Caco-2 (cell line): ENCODE measurements at regions not wholly inside any gene's neighbourhood (a gene's known extent, or its start where the extent isn't known, plus 50 kb on each side); places are given as distances from the start of the nearest gene placed in this dataset.
"Not testable (repeated sequence)": the region's sequence is repeated elsewhere in the genome, so short reads cannot be mapped to it uniquely, and the experiment has no call there.

Experiments used
- BruUV-seq: library from RNA; stranded (reverse); fragments of 400-500 nt; replicated peaks from 2 replicates; lab custom pipeline; 2021; lab: Mats Ljungman, UMichigan
- CTCF ChIA-PET: fragments of 300-600 bp; sonication (Branson Sonifier 250); formaldehyde crosslinking; loops from one replicate; lab custom pipeline; 2022; ENCODE audit warnings: antibody characterized with exemption; lab: Charles Lee
- POLR2A ChIA-PET: fragments of 300-600 bp; sonication (Branson Sonifier 250); formaldehyde crosslinking; loops from one replicate; lab custom pipeline; 2022; ENCODE audit warnings: antibody characterized with exemption; lab: Charles Lee
- DNase-seq, 2 experiments: peaks; one replicate each; pipeline versions ENCODE4 v3.0.0 to v3.0.0-alpha.2; 2020 to 2022
- H3K27me3 ChIP-seq: replicated peaks from 2 replicates; pipeline ENCODE4 v1.6.0; 2011; ENCODE audit warnings: low read length; ENCODE audit not compliant: control insufficient read depth, insufficient read depth
- H3K36me3 ChIP-seq: 2 replicates; pipeline ENCODE4 v1.5.1; 2011; ENCODE audit warnings: low read length; ENCODE audit not compliant: control insufficient read depth, insufficient read depth
- H3K4me1 ChIP-seq: fragments of 250-450 bp; sonication (Bioruptor Pico); 2 replicates; pipeline ENCODE4 v1.5.1; 2020; ENCODE audit warnings: mild to moderate bottlenecking
- H3K4me3 ChIP-seq: 2 replicates; pipeline ENCODE4 v1.5.1; 2011; ENCODE audit warnings: low read depth, mild to moderate bottlenecking, control low read depth, low read length
- H3K9me3 ChIP-seq: fragments of 250-450 bp; sonication (Bioruptor Pico); 2 replicates; pipeline ENCODE4 v1.5.1; 2020; ENCODE audit warnings: mild to moderate bottlenecking, moderate library complexity
- H3K27ac Mint-ChIP-seq: one replicate; pipeline ENCODE4 v1.8.0; 2022; ENCODE audit warnings: mixed read lengths; ENCODE audit not compliant: unreplicated experiment
- H3K27me3 Mint-ChIP-seq: one replicate; pipeline ENCODE4 v1.8.0; 2022; ENCODE audit warnings: mixed read lengths; ENCODE audit not compliant: insufficient read depth, unreplicated experiment
- H3K36me3 Mint-ChIP-seq: one replicate; pipeline ENCODE4 v1.8.0; 2022; ENCODE audit warnings: mild to moderate bottlenecking, mixed read lengths; ENCODE audit not compliant: insufficient read depth, unreplicated experiment
- H3K4me1 Mint-ChIP-seq: one replicate; pipeline ENCODE4 v1.8.0; 2022; ENCODE audit warnings: low read depth, mixed read lengths; ENCODE audit not compliant: unreplicated experiment
- H3K4me3 Mint-ChIP-seq: one replicate; pipeline ENCODE4 v1.8.0; 2022; ENCODE audit warnings: mild to moderate bottlenecking, moderate library complexity, mixed read lengths; ENCODE audit not compliant: unreplicated experiment
- H3K9me3 Mint-ChIP-seq: one replicate; pipeline ENCODE4 v1.8.0; 2022; ENCODE audit warnings: mixed read lengths; ENCODE audit not compliant: unreplicated experiment
- CTCF ChIP-seq, 2 experiments: fragments of 200-600 bp in 1 of 2; IDR thresholded peaks; 1 replicate in 1 of 2; 2 replicates in 1 of 2; pipeline versions ENCODE4 v1.5.1 to v1.8.0; 2011 to 2022; ENCODE audit warnings: antibody characterized with exemption in 1 of 2, control low read depth in 1 of 2, inconsistent platforms in 1 of 2, low read depth in 1 of 2, low read length in 1 of 2, mild to moderate bottlenecking in 1 of 2, moderate library complexity in 1 of 2; ENCODE audit not compliant: insufficient read depth in 1 of 2, severe bottlenecking in 1 of 2, unreplicated experiment in 1 of 2
- intact Hi-C: fragments of 100-400 bp; cut with micrococcal nuclease; formaldehyde crosslinking; loops from one replicate; pipeline ENCODE4 v1.10.0; 2022; ENCODE audit not compliant: unreplicated experiment

- H3K27me3 Mint-ChIP-seq = peaks cover 5% of the 10 kb centered on the region
- H3K9me3 Mint-ChIP-seq = no peaks in the 10 kb centered on the region
- no peaks in the 10 kb centered on the region for H3K4me1 Mint-ChIP-seq
- ChIA-PET CTCF (no interaction called here), POLR2A (no interaction called here)
- Histone ChIP-seq H3K27me3 (no peaks in the 10 kb centered on the region), H3K36me3 (no peaks in the 10 kb centered on the region), H3K9me3 (no peaks in the 10 kb centered on the region; the same call in 1 of the 2 replicates), H3K4me1 (no peaks in the 10 kb centered on the region), H3K4me3 (no peak overlapping the region)
- no peak for DNase-seq
- intact Hi-C loops = no loop called here
- H3K27ac Mint-ChIP-seq = no peak overlapping the region
- no peak overlapping the region for H3K4me3 Mint-ChIP-seq
- no TSS peak for BruUV-seq
- no peak for TF ChIP-seq CTCF (IDR thresholded peaks at IDR 0.05; ENCODE audit: insufficient read depth in 1 of 2, low read depth in 1 of 2, low read length in 1 of 2, severe bottlenecking in 1 of 2, unreplicated experiment in 1 of 2)
- no peaks in the 10 kb centered on the region for H3K36me3 Mint-ChIP-seq
Measured at GRCh38 chr10:27312854-27313253, 72.3 kb upstream of the ACBD5 start.

- CTCF ChIA-PET, BruUV-seq, H3K36me3 ChIP-seq, H3K4me1 Mint-ChIP-seq, H3K9me3 ChIP-seq, intact Hi-C loops, H3K27me3 Mint-ChIP-seq, H3K27me3 ChIP-seq, H3K27ac Mint-ChIP-seq, H3K36me3 Mint-ChIP-seq, POLR2A ChIA-PET, H3K4me3 Mint-ChIP-seq, H3K4me3 ChIP-seq, H3K9me3 Mint-ChIP-seq, H3K4me1 ChIP-seq, DNase-seq: not testable (repeated sequence)
Measured at GRCh38 chr10:27311809-27312208, 71.2 kb upstream of the ACBD5 start.

DNA sequence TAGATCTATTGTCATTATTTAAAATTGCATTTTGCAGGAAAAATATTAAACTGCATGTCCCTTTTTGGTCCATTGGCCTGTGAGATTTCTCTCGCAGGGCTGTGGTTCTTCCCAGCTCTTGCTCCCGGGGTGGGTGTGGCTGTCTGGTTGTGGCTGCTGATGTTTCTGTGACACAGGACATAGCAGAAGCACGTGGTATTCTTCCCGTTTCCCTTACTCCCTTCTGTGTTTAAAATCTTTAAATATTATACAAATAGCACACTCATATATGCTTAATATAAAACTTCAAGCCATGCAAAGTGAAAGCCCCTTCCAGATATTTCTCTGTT is 57.9 kb upstream of the ACBD5 start:
- CTCF ChIA-PET, H3K9me3 ChIP-seq, H3K36me3 Mint-ChIP-seq, intact Hi-C loops, H3K9me3 Mint-ChIP-seq, H3K27me3 ChIP-seq, H3K4me3 Mint-ChIP-seq, H3K27ac Mint-ChIP-seq, H3K36me3 ChIP-seq, H3K27me3 Mint-ChIP-seq, H3K4me3 ChIP-seq, H3K4me1 Mint-ChIP-seq, BruUV-seq, POLR2A ChIA-PET, DNase-seq, H3K4me1 ChIP-seq: not testable (repeated sequence)

DNA sequence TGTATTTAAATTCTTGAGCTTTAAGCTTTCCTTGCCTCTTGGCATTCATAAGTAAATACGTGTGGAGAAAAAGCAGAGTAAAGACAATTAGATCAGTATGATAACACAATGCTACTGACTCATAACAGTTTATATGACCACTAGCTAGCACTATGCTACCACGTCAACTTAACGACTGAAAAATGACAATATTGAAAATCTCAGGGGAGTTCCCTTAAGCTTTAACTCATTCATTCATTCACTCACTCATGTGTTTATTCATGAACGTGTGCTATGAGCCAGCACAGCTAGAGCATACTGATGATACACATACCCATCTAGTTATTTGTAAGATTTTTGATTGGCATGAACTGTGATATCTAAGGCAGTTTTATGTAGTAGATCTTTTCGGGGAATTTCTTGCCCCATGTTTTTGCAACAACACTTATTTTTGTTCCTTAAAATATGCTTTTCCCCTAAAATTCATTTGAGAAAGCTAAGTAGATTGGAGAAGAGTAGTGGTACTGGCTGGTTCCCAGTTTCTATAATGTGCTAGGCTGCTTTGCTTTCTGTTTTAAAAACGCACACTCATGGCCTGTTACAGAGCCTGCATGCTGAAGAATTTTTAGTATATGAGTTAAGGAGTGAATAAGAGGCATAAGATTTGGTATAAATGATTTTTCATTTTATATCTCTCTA is 57.4 kb upstream of the ACBD5 start:
- no peaks in the 10 kb centered on the region for H3K9me3 ChIP-seq
- ChIA-PET POLR2A (no interaction called here), CTCF (no interaction called here)
- no TSS peak for BruUV-seq
- Mint-ChIP-seq H3K36me3 (no peaks in the 10 kb centered on the region), H3K4me1 (no peaks in the 10 kb centered on the region), H3K27me3 (peaks cover 5% of the 10 kb centered on the region), H3K27ac (no peak overlapping the region), H3K4me3 (no peak overlapping the region), H3K9me3 (no peaks in the 10 kb centered on the region)
- TF ChIP-seq CTCF (IDR thresholded peaks at IDR 0.05; ENCODE audit: insufficient read depth in 1 of 2, low read depth in 1 of 2, low read length in 1 of 2, severe bottlenecking in 1 of 2, unreplicated experiment in 1 of 2) = no peak
- intact Hi-C loops = no loop called here
- H3K27me3 ChIP-seq = no peaks in the 10 kb centered on the region
- no peaks in the 10 kb centered on the region for H3K36me3 ChIP-seq
- no peaks in the 10 kb centered on the region for H3K4me1 ChIP-seq
- no peak overlapping the region for H3K4me3 ChIP-seq
- DNase-seq = no peak

GRCh38 chr10:27296285-27296684 is 55.7 kb upstream of the ACBD5 start:
- H3K36me3 ChIP-seq, H3K4me3 Mint-ChIP-seq, H3K9me3 Mint-ChIP-seq, CTCF ChIA-PET, H3K4me3 ChIP-seq, H3K4me1 Mint-ChIP-seq, H3K27me3 Mint-ChIP-seq, DNase-seq, H3K4me1 ChIP-seq, intact Hi-C loops, H3K27me3 ChIP-seq, H3K36me3 Mint-ChIP-seq, BruUV-seq, POLR2A ChIA-PET, H3K27ac Mint-ChIP-seq, H3K9me3 ChIP-seq: not testable (repeated sequence)
